DMS114 treated with DMSO at 0.1 percent for 48 hours (cell line): ENCODE measurements at regions not wholly inside any gene's neighbourhood (a gene's known extent, or its start where the extent isn't known, plus 50 kb on each side); places are given as distances from the start of the nearest gene placed in this dataset.

Experiments used
- DNase-seq: peaks from one replicate; lab custom pipeline; 2025; ENCODE audit not compliant: unreplicated experiment; lab: John Stamatoyannopoulos, UW

DNA sequence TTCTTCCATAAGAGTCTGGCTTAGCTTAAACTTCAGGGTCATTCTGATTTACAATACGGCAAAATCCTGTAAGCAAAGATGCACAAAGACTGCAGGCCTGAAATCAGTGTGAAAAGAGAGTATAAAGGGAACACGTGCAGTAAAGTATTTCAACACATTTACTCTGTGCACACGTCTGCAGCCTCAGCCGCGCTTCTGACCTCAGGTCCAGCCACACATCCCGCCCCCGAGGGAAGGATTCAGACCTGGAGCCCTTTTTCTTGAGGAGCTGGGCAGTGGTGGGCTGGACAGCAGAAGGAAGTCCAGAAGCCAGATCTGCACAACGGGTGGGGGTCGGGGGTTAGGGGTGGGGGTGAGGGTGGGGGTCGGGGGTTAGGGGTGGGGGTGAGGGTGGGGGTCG is 58.9 kb upstream of the FAM20C start:
- no peak for DNase-seq

DNA sequence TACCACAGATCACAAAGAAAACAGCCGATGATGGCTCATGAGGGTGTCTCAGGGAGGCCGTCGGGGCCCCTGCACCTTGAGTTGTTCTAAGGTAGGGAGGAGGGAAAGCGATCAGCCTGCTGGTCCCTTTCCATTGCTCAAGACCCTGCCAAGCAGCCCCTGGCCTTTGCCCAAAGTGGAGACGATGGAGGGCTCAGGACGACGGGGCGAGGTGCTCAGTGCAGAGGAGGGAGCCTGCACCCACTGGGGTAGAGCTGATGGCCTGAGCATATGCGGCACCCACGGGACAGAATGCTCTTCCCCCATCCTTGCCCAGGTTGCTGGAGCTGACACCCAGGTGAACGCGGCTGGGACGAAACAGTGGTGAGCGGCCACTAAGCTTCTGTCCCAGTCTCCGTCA is 58.3 kb upstream of the FAM20C start:
- no peak for DNase-seq

DNA sequence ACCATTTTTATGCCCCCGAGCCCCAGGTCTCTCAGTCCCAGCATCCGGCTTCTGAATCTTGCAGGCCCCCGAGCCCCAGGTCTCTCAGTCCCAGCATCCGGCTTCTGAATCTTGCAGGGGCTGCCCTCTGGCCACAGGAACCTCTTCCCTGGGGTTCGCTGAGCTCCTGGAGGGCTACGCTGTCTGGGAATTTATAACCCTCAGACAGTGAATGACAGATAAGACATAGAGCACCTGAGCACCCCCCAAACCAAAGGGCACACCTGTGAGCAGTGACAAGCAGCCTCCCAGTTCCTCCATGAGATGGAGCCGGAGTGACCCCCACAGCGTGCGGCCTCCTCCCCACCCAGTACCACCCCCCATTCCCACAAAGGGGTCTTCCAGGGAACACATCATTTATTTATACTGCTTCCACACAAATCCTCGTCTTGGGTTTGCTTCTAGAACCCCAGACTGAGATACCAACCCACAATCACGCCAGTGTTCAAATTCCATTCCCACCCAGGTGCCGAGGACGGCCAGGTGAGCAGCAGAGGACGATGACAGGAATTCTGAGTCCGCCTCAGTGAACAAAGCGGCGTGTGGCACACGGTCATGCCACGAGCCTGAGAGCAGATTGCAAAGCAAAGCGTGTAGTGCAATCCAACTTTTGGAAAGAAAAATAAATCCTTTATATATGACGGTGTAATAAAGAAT is 57.7 kb upstream of the FAM20C start:
- DNase-seq: no peak

DNA sequence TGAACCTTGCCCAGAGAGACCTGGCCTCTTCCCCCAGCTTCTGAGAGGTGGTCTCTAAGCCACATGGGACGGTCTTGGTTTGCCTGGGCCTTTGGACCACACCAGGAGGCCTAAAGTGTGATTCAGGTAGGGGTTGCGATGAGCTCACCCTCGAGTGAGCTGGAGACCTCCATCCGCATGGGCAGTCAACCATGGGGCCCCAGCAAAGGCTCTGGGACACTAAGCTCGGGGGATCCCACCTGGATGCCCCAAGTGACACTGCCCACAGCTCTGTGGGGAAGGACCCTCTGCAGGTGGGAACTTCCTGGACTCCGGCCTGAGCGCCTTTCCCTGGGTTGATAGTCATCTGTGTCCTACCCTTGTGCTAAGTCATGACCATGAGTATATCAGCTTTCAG is 57.1 kb upstream of the FAM20C start:
- DNase-seq: no peak

DNA sequence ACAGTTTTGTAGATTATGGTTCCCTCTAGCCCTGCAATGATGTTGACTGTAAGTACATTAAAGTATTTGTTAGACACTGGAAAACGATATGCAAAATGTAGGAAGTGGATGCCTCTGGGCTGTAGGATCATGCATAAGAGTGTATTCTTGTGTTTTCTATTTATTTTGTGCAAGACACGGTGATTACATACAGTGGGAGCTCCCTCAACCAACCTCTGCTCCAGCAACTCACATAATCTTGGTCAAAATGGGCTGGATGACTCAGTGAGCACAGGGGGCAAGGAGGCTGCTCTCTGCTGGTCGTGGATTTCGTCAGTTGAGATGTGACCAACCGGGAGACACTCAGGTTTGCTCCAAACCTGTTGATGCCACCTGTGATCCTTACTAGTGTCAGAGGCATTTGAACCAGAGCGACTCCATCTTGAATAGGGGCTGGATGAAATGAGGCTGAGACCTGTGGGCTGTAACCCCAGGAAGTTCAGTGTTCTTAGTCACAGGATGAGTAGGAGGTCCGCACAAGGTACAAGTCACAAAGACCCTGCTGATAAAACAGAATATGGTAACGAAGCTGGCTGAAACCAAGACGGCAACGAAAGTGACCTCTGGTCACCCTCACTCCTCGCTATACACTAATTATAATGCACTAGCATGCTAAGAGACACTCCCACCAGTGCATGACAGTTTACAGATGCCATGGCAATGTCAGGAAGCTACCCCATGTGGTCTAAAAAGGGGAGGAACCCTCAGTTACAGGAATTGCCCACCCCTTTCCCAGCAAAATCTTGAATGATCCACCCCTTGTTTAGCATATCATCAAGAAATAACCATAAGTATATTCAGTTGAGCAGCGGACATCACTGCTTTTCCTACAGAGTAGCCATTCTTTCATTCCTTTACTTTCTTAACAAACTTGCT is 56.4 kb upstream of the FAM20C start:
- no peak for DNase-seq

DNA sequence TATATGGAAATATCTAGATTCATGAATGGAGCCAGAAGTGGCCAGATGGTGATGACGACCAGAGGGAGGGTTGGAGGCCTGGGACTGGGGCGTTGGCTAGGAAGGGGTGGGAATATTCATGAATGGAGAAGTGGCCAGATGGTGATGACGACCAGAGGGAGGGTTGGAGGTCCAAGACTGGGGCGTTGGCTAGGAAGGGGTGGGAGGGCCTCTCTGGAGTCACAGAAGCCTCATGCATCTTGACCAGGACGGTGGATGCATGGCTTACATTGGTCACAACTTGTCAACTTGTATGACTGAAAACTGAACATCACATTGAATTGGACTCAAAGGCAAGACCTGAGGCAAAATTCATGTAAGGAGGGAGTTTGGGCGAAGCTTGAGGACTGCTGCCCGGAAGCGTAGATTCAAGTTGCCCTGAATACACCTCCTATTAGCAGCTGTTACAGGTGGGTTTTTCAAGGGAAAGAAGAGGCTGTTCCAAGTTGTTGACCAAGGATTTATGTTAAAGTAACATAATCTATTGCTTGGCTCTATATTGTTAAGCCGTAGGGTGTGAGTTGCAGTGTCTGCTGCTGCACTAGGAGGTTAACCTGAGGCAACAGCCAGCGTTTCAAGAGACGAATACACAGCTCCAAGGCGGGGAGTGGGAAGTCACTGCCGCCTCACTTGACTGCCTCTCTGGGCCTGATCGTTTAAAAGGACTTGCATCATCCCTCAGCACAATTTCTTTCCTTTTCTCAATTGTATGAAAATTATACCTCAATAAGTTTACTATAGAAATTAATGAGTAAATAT is 55.1 kb upstream of the FAM20C start:
- no peak for DNase-seq

DNA sequence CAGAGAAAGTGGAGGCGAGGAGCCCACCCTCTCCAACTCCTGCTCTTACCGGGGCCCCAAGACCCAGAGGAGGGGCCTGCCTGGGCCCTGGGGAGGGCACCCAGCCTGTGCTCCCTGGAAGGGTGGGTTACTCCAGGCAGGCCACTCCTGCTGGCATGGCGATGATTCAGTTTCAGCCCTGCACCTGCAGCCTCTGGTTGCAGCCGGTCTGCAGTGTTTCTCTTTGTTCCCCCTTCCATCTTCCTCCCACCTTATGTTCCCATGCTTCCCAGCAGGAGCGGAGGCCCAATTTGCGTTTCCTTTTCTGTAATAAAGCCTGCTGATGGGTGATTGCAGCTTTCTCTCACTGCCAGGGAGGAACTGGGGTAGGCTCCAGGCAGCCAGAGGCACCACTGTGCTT is 53.2 kb upstream of the FAM20C start:
- DNase-seq: no peak

DNA sequence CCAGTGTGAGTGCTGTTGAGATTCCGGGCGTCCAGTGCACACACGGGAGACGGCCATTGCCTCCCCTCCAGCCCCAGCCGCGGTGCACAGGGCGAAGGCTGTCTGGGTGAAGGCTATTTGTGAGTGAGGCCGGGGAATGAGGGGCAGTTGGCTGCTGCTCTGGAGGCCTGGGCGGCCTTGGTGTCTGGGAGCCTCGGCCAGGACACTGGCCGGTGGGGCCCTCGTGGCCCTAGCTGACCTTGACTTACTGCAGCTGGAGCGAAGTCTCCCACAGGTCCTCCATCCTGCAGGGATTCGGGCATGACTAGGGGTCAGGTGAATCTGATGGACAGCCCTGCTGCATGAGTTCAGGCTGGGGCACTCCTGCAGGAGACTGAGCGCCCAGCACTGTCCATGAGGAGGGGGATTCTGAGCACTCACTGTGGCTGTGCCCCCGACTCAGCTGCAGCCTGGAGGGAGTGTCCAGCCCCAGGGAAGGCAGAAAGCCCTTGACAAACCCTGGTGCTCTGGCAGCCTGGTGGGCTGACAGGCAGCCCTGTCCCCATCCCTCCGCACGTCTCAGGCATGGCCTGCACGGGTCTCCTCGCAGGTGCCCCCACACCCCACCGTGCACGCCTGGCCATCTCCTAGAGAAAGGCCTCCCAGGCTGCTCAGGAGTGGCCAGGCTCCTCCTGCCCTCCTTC is 52.7 kb upstream of the FAM20C start:
- no peak for DNase-seq

DNA sequence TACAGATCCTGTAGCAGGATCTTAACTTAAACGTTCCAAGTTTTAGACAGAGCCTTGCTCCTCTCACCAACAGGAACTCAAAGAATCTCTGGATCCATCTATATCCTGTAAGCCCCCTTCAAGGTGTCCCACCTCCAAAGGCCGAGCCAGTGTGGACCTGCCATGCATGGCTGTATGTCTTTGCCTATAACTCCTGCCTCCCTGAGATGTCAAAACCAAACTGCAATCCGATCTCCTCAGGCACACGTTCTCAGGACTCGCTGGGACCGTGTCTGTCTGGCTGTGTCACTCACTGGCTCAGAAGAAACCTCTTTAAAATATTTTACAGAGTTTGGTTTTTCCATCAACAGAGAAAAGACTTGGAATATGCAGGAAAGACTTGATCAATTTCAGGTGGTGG is 51.4 kb upstream of the FAM20C start:
- no peak for DNase-seq

DNA sequence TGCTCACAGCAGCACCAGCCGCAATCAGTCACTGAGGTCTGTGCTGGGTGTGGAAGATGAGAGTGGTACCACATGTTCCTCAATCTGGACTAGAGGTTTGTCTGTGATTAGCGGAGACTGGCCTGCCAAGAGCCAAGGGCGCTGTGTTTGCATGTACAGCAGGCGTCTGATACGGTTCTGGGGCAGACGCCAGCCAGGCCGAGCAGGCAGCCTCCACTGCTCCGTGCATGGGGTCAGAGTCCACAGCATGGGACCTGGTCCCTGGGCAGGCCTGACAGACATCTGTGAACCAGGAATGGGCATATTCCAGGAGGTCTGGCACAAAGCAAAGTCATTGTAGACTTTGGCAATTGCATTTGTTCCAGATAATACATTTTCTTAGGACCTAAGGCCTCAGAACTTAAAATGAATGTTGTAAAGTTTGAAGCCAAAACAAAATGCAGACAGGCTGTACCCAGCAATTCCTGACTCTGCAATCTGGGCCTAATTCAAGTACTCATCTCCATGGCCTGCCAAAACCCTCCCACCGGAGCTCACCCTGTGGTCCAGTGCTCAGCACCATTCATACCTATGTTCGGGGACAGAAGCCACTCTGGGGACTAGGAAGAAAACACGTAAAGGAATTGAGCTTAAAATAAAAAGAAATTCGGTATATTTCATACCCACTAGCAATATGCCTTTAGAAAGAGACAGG is 50.0 kb upstream of the FAM20C start:
- no peak for DNase-seq
